ENCODE measurements at regions not wholly inside any gene's neighbourhood (a gene's known extent, or its start where the extent isn't known, plus 50 kb on each side); places are given as distances from the start of the nearest gene placed in this dataset.

GRCh38 chr13:107067381-107067780 lies 499.4 kb upstream of the ARGLU1 start:
- H3K4me3 ChIP-seq (replicated peaks; ENCODE audit: low read depth, low read length): no peak overlapping the region
- TF ChIP-seq CTCF (IDR thresholded peaks at IDR 0.05; ENCODE audit: low read depth, low read length, missing control alignments): no peak

GRCh38 chr13:107066355-107066754 lies 498.4 kb upstream of the ARGLU1 start:
- no peak for TF ChIP-seq CTCF (IDR thresholded peaks at IDR 0.05; ENCODE audit: low read depth, low read length, missing control alignments)
- no peak for DNase-seq (ENCODE audit: extremely low read depth, low read depth)

More at GRCh38 chr13:107067381-107067780, 499.4 kb upstream of the ARGLU1 start:
- DNase-seq (ENCODE audit: extremely low read depth, low read depth): no peak

GRCh38 chr13:107065036-107065435 lies 497.1 kb upstream of the ARGLU1 start:
- H3K4me3 ChIP-seq (replicated peaks; ENCODE audit: low read depth, low read length): no peak overlapping the region
- no peak for DNase-seq (ENCODE audit: extremely low read depth, low read depth)
- TF ChIP-seq CTCF (IDR thresholded peaks at IDR 0.05; ENCODE audit: low read depth, low read length, missing control alignments): no peak

More at GRCh38 chr13:107066355-107066754, 498.4 kb upstream of the ARGLU1 start:
- H3K4me3 ChIP-seq (replicated peaks; ENCODE audit: low read depth, low read length): no peak overlapping the region

- no peak for TF ChIP-seq CTCF (IDR thresholded peaks at IDR 0.05; ENCODE audit: low read depth, low read length, missing control alignments)
- no peak for DNase-seq (ENCODE audit: extremely low read depth, low read depth)
- no peak overlapping the region for H3K4me3 ChIP-seq (replicated peaks; ENCODE audit: low read depth, low read length)
These were observed 489.2 kb upstream of the ARGLU1 start for GRCh38 chr13:107057028-107057631.

DNA sequence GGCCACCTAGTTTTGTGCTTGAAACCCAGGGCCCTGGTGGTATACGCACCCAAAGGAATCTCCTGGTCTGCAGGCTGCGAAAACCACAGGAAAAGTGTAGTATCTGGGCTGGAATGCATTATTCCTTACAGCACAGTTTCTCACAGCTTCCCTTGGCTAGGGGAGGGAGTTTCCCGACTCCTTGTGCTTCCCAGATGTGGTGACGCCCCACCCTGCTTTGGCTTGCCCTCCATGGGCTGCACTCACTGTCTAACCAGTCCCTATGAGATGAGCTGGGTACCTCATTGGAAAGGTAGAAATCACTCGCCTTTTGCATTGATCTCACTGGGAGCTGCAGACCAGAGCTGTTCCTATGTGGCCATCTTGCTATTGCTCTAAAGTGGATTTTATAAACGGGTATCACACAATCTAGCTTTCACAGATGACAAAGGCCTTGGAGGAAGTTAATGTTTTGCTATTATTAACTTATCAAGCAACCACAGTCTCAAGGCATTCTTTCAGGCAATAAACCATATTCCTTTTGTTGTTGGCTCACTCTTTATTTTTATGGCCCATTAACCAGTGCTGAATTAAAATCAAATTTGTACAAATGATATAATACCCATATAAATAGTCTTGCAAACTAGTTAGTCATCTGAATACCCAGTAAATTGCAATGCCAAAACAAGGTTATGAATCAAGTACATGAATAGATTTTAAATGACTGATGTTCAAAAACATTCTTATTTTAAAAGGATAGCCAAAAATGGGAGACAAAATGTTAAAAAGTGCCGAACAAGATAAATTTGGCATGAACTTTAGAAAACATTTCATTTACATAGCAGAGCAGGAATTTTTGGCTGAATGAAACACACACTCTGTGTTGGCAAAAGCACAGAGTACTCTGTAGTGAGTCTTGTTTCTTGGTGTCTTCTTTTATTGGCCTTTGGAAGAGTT lies 475.4 kb upstream of the ARGLU1 start:
- TF ChIP-seq CTCF (IDR thresholded peaks at IDR 0.05; ENCODE audit: low read depth, low read length, missing control alignments): no peak
- DNase-seq (ENCODE audit: extremely low read depth, low read depth): no peak
- no peak overlapping the region for H3K4me3 ChIP-seq (replicated peaks; ENCODE audit: low read depth, low read length)

DNA sequence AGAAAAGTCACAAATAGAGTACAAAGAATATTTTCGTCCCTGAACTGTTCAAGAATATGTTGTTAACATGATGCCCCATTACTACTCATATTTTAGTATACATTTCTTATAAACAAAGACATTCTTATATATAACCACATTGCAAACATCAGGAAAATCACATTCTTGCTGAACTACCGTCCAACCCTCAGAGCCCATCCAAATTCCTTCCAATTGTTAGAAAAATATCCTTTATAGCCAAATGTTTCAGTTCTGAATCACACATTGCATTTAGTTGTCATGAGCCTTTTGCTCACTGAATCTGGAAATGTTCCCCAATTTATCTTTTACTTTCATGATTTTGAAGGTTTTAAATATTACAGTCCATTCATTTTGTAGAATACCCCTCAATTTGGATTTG lies 467.8 kb upstream of the ARGLU1 start:
- no peak overlapping the region for H3K4me3 ChIP-seq (replicated peaks; ENCODE audit: low read depth, low read length)
- DNase-seq (ENCODE audit: extremely low read depth, low read depth): no peak
- TF ChIP-seq CTCF (IDR thresholded peaks at IDR 0.05; ENCODE audit: low read depth, low read length, missing control alignments): no peak
